ENCODE measurements at regions not wholly inside any gene's neighbourhood (a gene's known extent, or its start where the extent isn't known, plus 50 kb on each side); places are given as distances from the start of the nearest gene placed in this dataset.
"Not testable (repeated sequence)": the region's sequence is repeated elsewhere in the genome, so short reads cannot be mapped to it uniquely, and the experiment has no call there.

GRCh38 chr5:18395126-18396110 is 761.2 kb downstream of the TAF11L14 start:
- H3K36me3 ChIP-seq (replicated peaks in 1 of 2) = no peaks in the 10 kb centered on the region
- DNase-seq = no peak
- no peaks in the 10 kb centered on the region for H3K9me3 ChIP-seq (replicated peaks in 1 of 3)
- no peaks in the 10 kb centered on the region for H3K27me3 ChIP-seq
- H3K4me3 ChIP-seq = no peak overlapping the region
- no peaks in the 10 kb centered on the region for H3K4me1 ChIP-seq (replicated peaks in 1 of 2)
- TF ChIP-seq CTCF (IDR thresholded peaks at IDR 0.05) = no peak
- TF ChIP-seq POLR2A (IDR thresholded peaks at IDR 0.05) = no peak
- intact Hi-C loops (cut with DNase I) = no loop called here
- no peak overlapping the region for H3K27ac ChIP-seq
- WGBS, 4 donors = 72 to 82% (median 74%) methylated on average over 10 of the region's 10 CpGs

GRCh38 chr5:18397371-18397770 is 763.1 kb downstream of the TAF11L14 start:
- no peak for DNase-seq
- WGBS, 4 donors = 48 to 57% (median 52%) methylated on average over 4 of the region's 4 CpGs

GRCh38 chr5:18397891-18398290 is 763.6 kb downstream of the TAF11L14 start:
- H3K27me3 ChIP-seq = no peaks in the 10 kb centered on the region
- 42 to 56% (median 53%) methylated on average over 2 of the region's 2 CpGs for WGBS, 4 donors
- intact Hi-C loops (cut with DNase I) = no loop called here
- DNase-seq = no peak
- TF ChIP-seq POLR2A (IDR thresholded peaks at IDR 0.05) (no peak), CTCF (IDR thresholded peaks at IDR 0.05) (no peak)
- H3K4me1 ChIP-seq (replicated peaks in 1 of 2) = no peaks in the 10 kb centered on the region
- H3K4me3 ChIP-seq = no peak overlapping the region
- H3K36me3 ChIP-seq (replicated peaks in 1 of 2) = no peaks in the 10 kb centered on the region
- H3K9me3 ChIP-seq (replicated peaks in 1 of 3) = no peaks in the 10 kb centered on the region
- H3K27ac ChIP-seq = no peak overlapping the region

More at GRCh38 chr5:18397371-18397770, 763.1 kb downstream of the TAF11L14 start:
- Histone ChIP-seq H3K4me1 (replicated peaks in 1 of 2) (no peaks in the 10 kb centered on the region), H3K27ac (no peak overlapping the region), H3K9me3 (replicated peaks in 1 of 3) (no peaks in the 10 kb centered on the region), H3K27me3 (no peaks in the 10 kb centered on the region), H3K36me3 (replicated peaks in 1 of 2) (no peaks in the 10 kb centered on the region), H3K4me3 (no peak overlapping the region)
- intact Hi-C loops (cut with DNase I) = no loop called here
- TF ChIP-seq POLR2A (IDR thresholded peaks at IDR 0.05) = no peak
- TF ChIP-seq CTCF (IDR thresholded peaks at IDR 0.05) = no peak

GRCh38 chr5:18399461-18400327 is 765.4 kb downstream of the TAF11L14 start:
- H3K27ac ChIP-seq; intact Hi-C loops (cut with DNase I); H3K9me3 ChIP-seq (replicated peaks in 1 of 3); H3K4me3 ChIP-seq; H3K27me3 ChIP-seq; DNase-seq; H3K36me3 ChIP-seq (replicated peaks in 1 of 2); H3K4me1 ChIP-seq (replicated peaks in 1 of 2): not testable (repeated sequence)
- WGBS, 4 donors = 88 to 95% (median 91%) methylated on average over 5 to 50 of the region's 50 CpGs

All from adrenal gland (tissue), 9 donors.